NB4 (cell line): ENCODE measurements at regions not wholly inside any gene's neighbourhood (a gene's known extent, or its start where the extent isn't known, plus 50 kb on each side); places are given as distances from the start of the nearest gene placed in this dataset.

Experiments used
- POLR2A ChIP-seq: IDR thresholded peaks from 2 replicates; pipeline ENCODE4 v1.6.1; 2011; ENCODE audit warnings: mild to moderate bottlenecking; ENCODE audit not compliant: insufficient read length; ENCODE audit errors: extremely low read depth
- TF ChIP-seq, protein P1 (sequence below): IDR thresholded peaks from one replicate; pipeline ENCODE4 v1.5.1; 2012; ENCODE audit warnings: low read depth, low read length

DNA sequence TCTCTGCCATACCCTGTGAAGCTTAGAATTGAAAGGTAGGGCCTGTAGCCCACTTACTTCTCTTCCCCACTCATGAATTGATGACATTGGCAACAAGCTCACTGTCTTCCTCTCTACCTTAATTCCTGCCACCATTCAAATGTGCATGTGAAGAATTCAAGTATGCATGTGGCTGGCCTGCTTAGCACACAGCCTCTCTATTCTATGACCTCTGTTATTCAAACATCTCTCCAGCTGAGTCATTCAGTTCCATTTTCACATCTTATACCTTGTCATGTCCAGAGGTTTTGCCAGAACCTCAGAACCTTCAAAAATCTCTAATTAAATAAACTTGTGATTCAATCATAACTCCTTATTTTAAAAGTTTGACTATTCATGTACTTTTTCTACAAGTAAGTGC, 114.7 kb upstream of the MAN2A1 start:
- TF ChIP-seq, protein P1, sequence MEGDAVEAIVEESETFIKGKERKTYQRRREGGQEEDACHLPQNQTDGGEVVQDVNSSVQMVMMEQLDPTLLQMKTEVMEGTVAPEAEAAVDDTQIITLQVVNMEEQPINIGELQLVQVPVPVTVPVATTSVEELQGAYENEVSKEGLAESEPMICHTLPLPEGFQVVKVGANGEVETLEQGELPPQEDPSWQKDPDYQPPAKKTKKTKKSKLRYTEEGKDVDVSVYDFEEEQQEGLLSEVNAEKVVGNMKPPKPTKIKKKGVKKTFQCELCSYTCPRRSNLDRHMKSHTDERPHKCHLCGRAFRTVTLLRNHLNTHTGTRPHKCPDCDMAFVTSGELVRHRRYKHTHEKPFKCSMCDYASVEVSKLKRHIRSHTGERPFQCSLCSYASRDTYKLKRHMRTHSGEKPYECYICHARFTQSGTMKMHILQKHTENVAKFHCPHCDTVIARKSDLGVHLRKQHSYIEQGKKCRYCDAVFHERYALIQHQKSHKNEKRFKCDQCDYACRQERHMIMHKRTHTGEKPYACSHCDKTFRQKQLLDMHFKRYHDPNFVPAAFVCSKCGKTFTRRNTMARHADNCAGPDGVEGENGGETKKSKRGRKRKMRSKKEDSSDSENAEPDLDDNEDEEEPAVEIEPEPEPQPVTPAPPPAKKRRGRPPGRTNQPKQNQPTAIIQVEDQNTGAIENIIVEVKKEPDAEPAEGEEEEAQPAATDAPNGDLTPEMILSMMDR: no peak
- TF ChIP-seq POLR2A: no peak
